GM19463 (cell line): ENCODE measurements at regions not wholly inside any gene's neighbourhood (a gene's known extent, or its start where the extent isn't known, plus 50 kb on each side); places are given as distances from the start of the nearest gene placed in this dataset.

Experiments used
- ATAC-seq: cut with Tn5 transposase; IDR thresholded peaks from one replicate; pipeline ENCODE4 v1.9.1; 2021; ENCODE audit warnings: mild to moderate bottlenecking, moderate library complexity; ENCODE audit not compliant: unreplicated experiment

- no peak for ATAC-seq
Measured at GRCh38 chr10:43963379-43963778, 314.7 kb upstream of the ZNF32 start.

- ATAC-seq, result no peak
Measured at GRCh38 chr10:43962346-43963191, 313.9 kb upstream of the ZNF32 start.

- ATAC-seq, result no peak
Measured at GRCh38 chr10:43961523-43962345, 313.1 kb upstream of the ZNF32 start.

GRCh38 chr10:43960981-43961380, 312.3 kb upstream of the ZNF32 start:
- ATAC-seq, result no peak

GRCh38 chr10:43960477-43960876, 311.8 kb upstream of the ZNF32 start:
- ATAC-seq, result no peak

GRCh38 chr10:43960135-43960415, 311.4 kb upstream of the ZNF32 start:
- ATAC-seq, result no peak

- no peak for ATAC-seq
Measured at GRCh38 chr10:43959364-43960134, 310.9 kb upstream of the ZNF32 start.

GRCh38 chr10:43958964-43959363, 310.3 kb upstream of the ZNF32 start:
- ATAC-seq, result no peak

GRCh38 chr10:43958071-43958432, 309.4 kb upstream of the ZNF32 start:
- no peak for ATAC-seq

- ATAC-seq, result no peak
Measured at GRCh38 chr10:43957267-43958070, 308.8 kb upstream of the ZNF32 start.

GRCh38 chr10:43955978-43956377, 307.3 kb upstream of the ZNF32 start:
- ATAC-seq, result no peak

- ATAC-seq, result no peak
Measured at GRCh38 chr10:43955002-43955596, 306.4 kb upstream of the ZNF32 start.

- ATAC-seq, result no peak
Measured at GRCh38 chr10:43953672-43954071, 305.0 kb upstream of the ZNF32 start.

GRCh38 chr10:43952760-43953159, 304.1 kb upstream of the ZNF32 start:
- no peak for ATAC-seq

GRCh38 chr10:43949351-43949750, 300.7 kb upstream of the ZNF32 start:
- no peak for ATAC-seq

GRCh38 chr10:43946445-43946844, 297.8 kb upstream of the ZNF32 start:
- no peak for ATAC-seq

GRCh38 chr10:43945908-43946307, 297.2 kb upstream of the ZNF32 start:
- no peak for ATAC-seq

GRCh38 chr10:43945094-43945730, 296.5 kb upstream of the ZNF32 start:
- no peak for ATAC-seq

- no peak for ATAC-seq
Measured at GRCh38 chr10:43944381-43945093, 295.9 kb upstream of the ZNF32 start.
